HG03558 (cell line): ENCODE measurements at regions not wholly inside any gene's neighbourhood (a gene's known extent, or its start where the extent isn't known, plus 50 kb on each side); places are given as distances from the start of the nearest gene placed in this dataset.

Source experiments
- ATAC-seq: cut with Tn5 transposase; IDR thresholded peaks from one replicate; pipeline ENCODE4 v1.9.1; 2021; ENCODE audit warnings: moderate number of reproducible peaks; ENCODE audit not compliant: unreplicated experiment; ENCODE audit errors: extremely low read depth

GRCh38 chr18:60445341-60445740 is 72.8 kb upstream of the MC4R start:
- ATAC-seq: no peak

GRCh38 chr18:60446821-60447220 is 74.2 kb upstream of the MC4R start:
- no peak for ATAC-seq

- ATAC-seq: no peak
Measured at GRCh38 chr18:60448487-60449267, 76.1 kb upstream of the MC4R start.

DNA sequence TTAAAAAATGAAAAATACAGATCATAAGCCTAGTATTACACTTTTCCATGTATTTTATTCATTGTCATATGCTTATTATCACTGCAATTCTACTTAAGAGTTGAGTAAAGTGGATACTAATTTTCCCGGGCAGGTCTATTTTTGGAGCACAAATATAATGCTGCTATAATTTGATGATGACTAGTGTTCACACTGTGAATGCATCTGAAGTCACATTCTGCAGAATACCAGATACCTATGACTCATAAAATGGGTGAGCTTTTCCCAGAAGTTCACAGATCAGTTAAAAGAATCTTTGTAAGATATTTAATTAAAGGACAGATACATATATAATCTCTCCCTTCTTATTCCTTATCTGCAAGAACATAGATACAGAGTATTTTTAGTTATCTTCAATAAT is 79.8 kb upstream of the MC4R start:
- ATAC-seq: no peak

- ATAC-seq: no peak
Measured at GRCh38 chr18:60466677-60467076, 94.1 kb upstream of the MC4R start.

- no peak for ATAC-seq
Measured at GRCh38 chr18:60469387-60470100, 97.0 kb upstream of the MC4R start.

GRCh38 chr18:60471652-60472051 is 99.1 kb upstream of the MC4R start:
- ATAC-seq: no peak

DNA sequence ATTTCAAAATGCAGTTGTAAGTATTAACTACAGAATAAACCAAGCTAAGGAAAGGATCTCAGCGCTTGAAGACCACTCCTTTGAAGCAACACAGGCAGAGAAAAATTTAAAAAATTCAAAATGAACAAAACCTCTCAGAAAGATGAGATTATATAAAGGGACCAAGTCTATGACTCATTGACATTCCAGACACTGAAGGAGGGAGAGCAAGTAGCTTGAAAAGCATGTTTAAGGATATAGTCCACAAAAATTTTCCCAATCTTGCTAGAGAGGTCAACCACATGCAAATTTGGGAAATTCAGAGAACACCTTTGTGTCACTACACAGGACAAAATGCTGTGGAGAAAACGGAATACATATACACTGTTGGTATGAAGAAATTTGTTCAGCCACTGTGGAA is 112.6 kb upstream of the MC4R start:
- ATAC-seq: no peak

- no peak for ATAC-seq
Measured at GRCh38 chr18:60493066-60493465, 120.5 kb upstream of the MC4R start.

GRCh38 chr18:60499675-60500074 is 127.1 kb upstream of the MC4R start:
- ATAC-seq: no peak

GRCh38 chr18:60500960-60501359 is 128.4 kb upstream of the MC4R start:
- no peak for ATAC-seq

- no peak for ATAC-seq
Measured at GRCh38 chr18:60502591-60502990, 130.0 kb upstream of the MC4R start.

GRCh38 chr18:60503199-60503598 is 130.6 kb upstream of the MC4R start:
- no peak for ATAC-seq

GRCh38 chr18:60506190-60506589 is 133.6 kb upstream of the MC4R start:
- ATAC-seq: no peak

DNA sequence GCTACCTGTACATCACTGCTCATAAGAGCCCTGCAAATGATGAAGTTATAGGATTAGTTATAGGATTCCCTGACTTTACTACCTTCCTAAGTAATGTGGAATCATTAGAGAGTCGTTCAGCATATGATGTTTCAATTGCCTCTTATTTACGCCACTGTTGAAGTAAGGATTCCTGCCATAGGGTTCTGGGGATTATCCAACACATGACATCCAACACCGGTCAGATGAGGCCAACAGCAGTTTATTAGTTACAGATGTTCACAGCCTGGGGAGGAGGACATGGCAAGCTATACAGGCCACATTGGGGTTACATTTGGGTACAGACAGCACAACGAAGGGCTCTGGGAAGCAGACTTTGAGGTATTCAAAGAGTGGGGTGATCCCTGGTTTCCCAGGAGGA is 134.1 kb upstream of the MC4R start:
- no peak for ATAC-seq

DNA sequence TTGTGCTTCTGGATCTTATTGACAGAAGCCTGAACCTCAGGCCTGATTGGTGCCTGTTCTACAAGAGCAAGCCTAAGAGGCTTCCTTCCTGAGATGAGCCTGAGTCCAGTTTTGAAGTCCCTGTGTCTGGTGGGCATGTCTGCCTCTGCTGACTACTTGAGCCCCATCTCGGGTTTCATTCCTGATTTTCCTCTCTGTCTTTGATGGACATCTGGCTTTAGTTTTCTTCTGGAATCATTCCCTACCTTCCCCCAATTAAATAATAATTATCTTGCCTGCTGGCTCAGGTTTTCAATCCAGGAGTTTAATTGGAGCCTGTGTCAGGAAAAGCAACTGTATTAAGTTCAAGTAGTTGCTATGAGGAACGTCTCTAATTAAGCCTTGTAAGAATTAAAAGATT is 135.5 kb upstream of the MC4R start:
- ATAC-seq: no peak

DNA sequence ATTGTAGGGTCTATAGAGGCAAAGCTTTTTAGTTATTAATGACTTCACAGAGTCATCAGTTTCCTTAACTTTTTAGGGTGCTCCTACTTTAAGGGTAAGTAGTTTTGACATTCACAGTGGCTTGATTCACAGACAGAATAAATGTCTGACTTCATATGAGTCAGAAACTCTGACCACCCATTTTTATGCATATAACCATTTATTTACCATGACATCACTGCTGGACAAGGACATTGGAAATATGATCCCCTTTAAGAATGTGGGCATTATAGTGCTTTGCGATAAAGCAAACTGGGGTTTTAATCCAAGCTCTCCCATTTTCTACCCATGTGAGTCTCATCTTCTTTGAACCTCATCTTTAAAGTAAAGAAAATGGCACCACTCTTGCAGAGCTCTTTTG is 162.0 kb upstream of the MC4R start:
- ATAC-seq: no peak

- ATAC-seq: no peak
Measured at GRCh38 chr18:60537074-60537473, 164.5 kb upstream of the MC4R start.

DNA sequence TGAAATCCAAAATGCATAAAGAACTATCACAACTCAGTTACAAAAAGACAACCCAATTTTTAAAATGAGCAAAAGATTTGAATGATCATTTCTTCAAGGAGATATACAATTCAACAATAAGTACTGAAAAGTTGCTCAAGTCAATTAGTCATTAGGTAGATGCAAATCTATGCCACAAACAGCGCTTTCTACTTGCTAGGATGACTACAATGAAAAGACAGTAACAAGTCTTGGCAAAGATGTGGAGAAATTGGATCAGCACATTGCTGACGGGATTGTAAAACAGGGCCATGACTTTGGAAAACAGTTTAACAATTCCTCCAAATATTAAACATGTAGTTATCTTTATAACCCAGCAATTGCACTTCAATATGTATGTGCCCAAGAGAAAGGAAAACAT is 166.3 kb upstream of the MC4R start:
- ATAC-seq: no peak

DNA sequence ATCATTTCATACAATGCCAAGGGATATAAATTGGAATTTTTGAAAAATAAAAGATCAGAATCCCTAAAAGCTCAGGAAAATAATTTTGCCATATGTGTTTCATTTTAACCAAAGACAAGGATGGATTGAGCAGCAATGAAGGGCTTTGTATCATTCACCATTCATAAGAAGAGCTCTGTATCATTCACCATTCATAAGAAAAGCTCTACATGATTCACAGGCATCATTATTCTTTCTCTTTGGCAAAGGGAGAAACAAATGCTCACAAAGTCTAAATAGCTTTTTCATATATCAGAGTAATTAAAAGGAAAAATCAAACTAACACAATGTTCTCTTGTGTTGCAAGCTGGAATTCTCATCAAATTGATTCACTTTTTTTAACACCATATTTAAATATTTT is 169.1 kb upstream of the MC4R start:
- ATAC-seq: no peak

DNA sequence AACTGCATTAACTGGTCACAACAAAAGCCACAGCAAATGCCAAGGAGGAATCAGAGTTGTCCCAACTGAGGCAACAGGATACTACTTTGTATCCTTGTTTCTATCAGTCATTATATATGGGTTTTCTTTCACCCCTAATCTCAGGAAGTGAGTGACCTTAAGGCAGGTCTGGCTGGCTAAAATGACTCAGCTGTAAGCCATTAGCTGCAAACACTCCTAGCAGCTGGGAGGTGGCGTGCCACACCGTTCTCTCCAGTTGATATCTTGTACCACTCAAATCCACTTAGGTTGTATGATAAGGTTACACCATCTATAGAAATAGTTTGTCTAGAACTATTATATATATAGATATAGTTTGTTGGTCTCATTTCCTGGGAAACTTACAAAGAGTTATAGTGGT is 171.1 kb upstream of the MC4R start:
- ATAC-seq: no peak
